ENCODE measurements at regions not wholly inside any gene's neighbourhood (a gene's known extent, or its start where the extent isn't known, plus 50 kb on each side); places are given as distances from the start of the nearest gene placed in this dataset.

- TF ChIP-seq CTCF (IDR thresholded peaks at IDR 0.05) (no peak), POLR2A (IDR thresholded peaks at IDR 0.05) (no peak)
Observed at GRCh38 chr18:39587586-39587985, 2022.0 kb upstream of the CELF4 start.
